Gastrocnemius medialis (tissue), 4 donors: ENCODE measurements at regions not wholly inside any gene's neighbourhood (a gene's known extent, or its start where the extent isn't known, plus 50 kb on each side); places are given as distances from the start of the nearest gene placed in this dataset.

Experiments used
- POLR2A ChIP-seq, 2 donors: fragments of 450-650 bp; IDR thresholded peaks; one replicate each; pipeline ENCODE4 v1.6.1; 2017; ENCODE audit warnings: antibody characterized with exemption in 2 of 2, mild to moderate bottlenecking in 2 of 2, moderate library complexity in 2 of 2
- TF ChIP-seq, protein P1 (sequence below), 5 experiments: fragments of 450-650 bp in 3 of 5; fragments of 200-600 bp in 2 of 5; sonication (generic) in 2 of 5; IDR thresholded peaks in 4 of 5; conservative IDR thresholded peaks in 1 of 5; 1 replicate in 4 of 5; 2 replicates in 1 of 5; pipeline ENCODE4 v1.5.1; 2016 to 2019; ENCODE audit warnings: antibody characterized with exemption in 5 of 5, mild to moderate bottlenecking in 3 of 5, moderate library complexity in 3 of 5

DNA sequence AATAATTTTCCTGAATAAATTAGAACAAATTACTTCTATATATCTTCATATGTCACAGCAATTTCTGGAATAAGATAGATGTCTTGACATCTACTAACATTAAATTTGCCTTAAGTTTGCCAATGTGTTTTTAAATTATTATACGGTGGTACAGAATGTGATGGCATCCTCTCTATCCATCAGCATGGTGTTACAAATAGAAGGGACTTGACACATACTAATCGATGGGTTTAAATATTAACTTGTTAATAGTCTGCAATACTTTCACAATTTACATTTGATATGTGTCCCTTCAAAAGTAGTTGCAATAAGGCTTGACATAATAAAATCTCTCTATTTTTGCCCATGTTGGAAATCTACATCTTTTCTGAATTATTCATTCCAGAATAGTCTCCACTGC is 65.1 kb upstream of the PRR20A start:
- TF ChIP-seq, protein P1, sequence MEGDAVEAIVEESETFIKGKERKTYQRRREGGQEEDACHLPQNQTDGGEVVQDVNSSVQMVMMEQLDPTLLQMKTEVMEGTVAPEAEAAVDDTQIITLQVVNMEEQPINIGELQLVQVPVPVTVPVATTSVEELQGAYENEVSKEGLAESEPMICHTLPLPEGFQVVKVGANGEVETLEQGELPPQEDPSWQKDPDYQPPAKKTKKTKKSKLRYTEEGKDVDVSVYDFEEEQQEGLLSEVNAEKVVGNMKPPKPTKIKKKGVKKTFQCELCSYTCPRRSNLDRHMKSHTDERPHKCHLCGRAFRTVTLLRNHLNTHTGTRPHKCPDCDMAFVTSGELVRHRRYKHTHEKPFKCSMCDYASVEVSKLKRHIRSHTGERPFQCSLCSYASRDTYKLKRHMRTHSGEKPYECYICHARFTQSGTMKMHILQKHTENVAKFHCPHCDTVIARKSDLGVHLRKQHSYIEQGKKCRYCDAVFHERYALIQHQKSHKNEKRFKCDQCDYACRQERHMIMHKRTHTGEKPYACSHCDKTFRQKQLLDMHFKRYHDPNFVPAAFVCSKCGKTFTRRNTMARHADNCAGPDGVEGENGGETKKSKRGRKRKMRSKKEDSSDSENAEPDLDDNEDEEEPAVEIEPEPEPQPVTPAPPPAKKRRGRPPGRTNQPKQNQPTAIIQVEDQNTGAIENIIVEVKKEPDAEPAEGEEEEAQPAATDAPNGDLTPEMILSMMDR (IDR thresholded peaks at IDR 0.05 in 4 of 5, conservative IDR thresholded peaks at IDR 0.05 in 1 of 5) = no peak
- TF ChIP-seq POLR2A (IDR thresholded peaks at IDR 0.05) = no peak
